SKM-1 treated with dmso at 0.1 percent for 144 hours (cell line): ENCODE measurements at regions not wholly inside any gene's neighbourhood (a gene's known extent, or its start where the extent isn't known, plus 50 kb on each side); places are given as distances from the start of the nearest gene placed in this dataset.

Source experiments
- DNase-seq: peaks from one replicate; lab custom pipeline; 2025; ENCODE audit not compliant: unreplicated experiment; lab: John Stamatoyannopoulos, UW

DNA sequence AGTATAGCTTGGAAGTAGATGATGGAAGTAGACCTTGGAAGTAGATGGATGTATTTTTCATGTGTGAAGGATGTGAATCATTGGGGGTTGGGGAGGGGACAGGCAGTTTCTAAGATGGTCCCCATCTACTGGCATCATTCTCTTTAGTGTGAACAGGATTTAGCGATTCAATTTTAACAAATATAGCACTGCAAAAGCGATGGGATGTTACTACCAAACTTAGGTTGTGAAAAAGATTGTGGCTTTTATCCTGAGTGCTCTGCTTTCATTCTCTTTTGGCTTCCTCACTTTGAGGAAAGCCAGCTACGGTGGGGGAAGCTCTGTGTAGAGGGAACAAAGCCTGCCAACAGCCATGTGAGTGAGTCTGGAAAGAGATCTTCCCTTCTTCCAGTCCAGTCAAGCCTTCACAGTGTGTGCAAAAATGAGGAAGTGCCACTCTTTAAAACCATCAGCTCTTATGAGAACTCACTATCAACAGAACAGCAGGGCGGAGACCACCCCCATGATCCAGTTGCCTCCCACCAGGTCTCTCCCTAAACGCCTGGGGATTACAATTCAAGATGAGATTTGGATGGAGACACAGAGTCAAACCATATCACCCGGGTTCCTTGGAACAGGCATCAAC lies 441.4 kb downstream of the SH3GL2 start:
- DNase-seq: no peak

DNA sequence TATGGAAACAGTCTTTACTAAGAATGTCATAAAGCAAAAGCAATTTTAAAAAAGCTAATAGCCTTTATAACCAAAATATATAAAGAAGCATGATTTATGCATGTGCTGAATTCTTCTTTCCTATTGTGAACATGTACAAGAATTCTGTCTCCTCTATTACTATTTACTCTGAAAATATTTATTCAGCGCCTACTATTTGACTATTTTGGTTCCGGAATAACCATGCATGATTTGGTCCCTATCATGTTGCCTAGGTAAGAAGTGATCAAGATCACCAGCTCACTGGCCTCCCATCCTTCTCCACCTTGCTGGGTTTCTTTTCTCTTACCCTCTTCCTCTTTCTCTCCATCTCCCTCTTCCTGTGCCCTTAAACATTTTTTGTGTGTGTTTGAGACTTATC lies 443.8 kb downstream of the SH3GL2 start:
- DNase-seq: no peak

GRCh38 chr9:18023332-18023731 lies 444.5 kb downstream of the SH3GL2 start:
- no peak for DNase-seq

DNA sequence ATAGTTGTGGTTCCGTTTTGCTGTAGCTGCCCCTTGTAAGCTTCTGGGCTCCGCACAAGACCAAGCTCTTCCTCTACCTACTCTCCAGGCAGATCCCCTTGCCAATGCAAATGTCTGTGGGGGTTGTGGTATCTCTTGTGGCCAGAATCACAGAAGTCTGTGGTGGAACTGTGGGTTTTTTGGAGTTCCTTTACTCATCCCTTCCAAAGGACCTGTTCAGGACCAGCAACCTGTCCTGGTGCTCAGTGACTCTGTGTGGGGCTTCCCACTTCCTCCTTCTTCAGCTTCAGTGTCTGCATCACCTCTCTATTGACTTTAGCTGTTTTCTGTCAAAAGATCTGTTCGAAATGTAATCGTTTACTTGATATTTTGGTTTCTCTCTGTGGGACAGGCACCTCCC lies 441.3 kb upstream of the ADAMTSL1 start:
- DNase-seq: no peak

DNA sequence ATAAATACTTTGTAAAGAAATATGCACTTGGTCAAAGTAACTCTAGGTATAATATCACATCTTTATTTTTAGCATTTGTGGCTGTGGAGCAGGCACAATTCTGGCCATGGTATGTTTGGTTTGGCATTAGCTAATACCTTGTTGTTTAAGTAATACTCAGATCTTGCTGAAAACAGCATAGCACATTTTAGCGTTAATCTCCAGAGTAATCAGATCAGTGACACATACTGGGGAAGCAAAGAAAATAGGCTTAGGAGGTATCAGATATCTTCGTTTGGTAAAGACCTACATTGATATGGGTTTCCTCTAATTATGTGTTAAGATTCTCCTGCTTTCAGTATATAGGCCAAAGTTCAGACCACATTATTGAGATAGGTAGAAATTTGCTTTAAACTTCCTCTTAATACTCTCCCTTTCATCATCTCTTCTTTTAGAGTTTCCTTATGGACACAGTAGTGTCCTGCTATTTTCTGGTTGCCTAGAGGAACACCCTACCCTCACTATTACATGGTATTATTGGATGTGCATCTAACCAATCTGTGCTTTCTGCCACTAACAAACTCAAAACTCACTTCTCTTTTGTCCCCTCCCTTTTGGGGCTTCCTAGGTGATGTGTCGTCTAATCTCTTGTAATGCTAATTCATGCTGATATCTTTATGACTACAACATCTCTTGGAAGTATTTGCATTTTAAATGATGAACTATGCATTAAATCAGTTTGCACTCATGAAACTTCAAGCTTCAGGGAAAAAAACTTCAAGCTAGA lies 437.3 kb upstream of the ADAMTSL1 start:
- no peak for DNase-seq

GRCh38 chr9:18037981-18038380 lies 436.0 kb upstream of the ADAMTSL1 start:
- DNase-seq: no peak

DNA sequence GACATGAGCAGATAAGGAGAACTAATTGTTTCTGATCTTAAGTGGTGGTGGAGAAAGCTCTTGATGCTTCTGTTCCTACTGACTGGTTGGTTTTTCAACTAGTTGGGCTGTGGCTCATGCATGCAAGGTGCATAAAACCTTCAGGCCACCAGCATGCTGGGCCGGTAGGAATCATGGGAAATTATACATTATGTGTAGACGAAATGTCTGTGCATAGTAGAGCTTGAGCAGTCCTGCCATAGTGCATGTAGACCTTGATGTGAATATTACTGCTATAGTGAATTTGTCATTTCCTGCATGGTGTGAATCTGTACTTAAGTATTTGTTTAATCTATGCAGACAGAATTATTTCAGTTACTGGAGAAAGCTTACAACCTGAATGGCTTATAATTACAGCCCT lies 433.6 kb upstream of the ADAMTSL1 start:
- no peak for DNase-seq

- no peak for DNase-seq
These were observed 430.0 kb upstream of the ADAMTSL1 start for GRCh38 chr9:18043978-18044377.

DNA sequence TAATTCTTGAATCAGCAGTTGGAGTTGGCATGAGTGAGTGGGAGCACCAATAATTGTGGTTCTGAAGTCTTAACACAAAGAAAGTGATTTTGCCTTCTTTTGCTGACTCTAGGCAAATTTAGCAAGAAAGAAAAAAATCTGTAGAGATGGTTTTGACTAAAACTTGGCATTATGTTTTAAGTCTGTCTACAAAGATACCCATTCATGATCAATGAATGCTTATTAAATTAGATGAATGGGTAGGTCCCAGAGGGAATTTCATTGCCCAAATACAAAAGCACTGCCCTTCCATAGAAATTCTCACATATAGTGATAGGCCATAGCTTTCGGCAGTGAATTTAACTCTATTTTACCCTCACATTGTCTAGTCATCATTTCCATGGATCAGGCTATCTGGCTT lies 428.6 kb upstream of the ADAMTSL1 start:
- no peak for DNase-seq

GRCh38 chr9:18046068-18046467 lies 427.9 kb upstream of the ADAMTSL1 start:
- DNase-seq: no peak

DNA sequence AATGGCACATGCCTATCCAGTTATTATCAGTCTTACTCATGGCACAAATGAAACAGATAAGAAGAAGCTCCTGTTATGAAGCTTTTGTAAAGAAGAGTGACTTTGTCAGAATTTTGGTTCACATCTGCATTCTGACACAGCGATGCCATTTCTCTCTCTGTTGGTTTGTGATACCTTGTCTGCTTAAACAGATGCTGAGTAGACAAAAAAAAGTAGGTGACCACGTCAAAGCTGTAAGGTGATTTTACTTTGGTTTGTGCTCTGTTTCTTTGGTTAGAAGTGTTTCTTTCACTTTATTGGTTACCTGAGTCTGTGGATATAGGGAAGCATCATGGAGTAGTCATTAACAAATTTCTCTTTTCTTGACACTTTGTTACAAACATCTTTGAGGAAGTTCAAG lies 422.3 kb upstream of the ADAMTSL1 start:
- no peak for DNase-seq

GRCh38 chr9:18052060-18052459 lies 421.9 kb upstream of the ADAMTSL1 start:
- no peak for DNase-seq

GRCh38 chr9:18056269-18056992 lies 417.5 kb upstream of the ADAMTSL1 start:
- DNase-seq: peak; percentile 74

DNA sequence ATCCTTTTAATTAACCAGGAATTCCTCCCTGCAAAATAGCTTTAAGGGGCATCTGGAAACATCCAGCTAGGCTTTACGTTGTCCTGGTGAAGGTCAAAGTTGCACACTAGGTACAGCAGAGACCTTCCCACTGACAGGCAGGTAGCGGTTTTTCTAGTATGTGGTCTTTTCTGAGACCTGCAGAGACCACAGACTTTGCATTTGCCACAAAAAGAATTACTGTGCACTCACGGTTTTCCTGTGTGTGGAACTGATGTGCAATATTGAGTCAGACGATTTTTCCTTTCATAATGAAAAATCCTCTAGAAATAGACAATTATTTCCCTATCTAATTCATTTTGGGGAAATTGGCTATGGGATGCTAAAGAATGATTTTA lies 417.0 kb upstream of the ADAMTSL1 start:
- DNase-seq: no peak

DNA sequence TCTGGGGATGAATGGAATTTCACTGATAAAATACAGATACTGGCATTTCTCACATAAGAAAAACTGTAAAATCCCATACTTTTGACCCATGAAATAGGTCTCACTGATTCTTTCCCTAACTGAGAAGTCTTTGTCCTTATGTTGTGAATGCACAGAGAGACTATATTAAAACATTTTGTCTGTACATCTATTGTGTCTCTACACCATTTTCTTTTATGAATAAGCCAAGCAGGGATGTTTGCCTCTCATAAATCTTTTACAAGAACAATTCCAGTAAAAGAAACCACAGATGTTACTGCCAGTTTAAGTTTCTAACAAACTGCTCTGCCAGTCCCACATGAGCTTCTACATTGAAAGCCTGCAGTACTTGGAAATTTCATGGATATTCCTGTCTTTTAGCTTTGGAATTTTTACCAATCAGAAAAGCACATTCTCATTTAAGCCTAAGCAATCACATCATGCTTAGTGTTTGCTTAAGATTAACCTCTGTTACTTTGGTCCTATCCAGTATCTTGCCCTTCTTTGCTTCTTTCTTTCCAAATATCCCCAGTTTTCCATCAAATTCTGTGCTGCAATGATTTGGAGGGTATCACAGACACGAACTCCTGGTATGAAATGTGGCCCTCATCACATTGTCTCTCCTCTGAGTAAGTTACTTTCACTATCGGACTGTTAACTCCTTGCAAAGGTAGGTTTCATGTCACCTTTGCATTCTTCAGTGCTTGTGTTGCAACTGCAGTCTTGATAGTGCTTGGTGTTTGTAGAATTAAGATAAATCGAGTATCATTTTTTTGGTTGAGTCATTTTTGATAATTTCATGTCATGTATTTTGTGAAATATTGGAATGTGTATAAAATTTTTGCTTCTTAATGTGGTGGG lies 415.1 kb upstream of the ADAMTSL1 start:
- no peak for DNase-seq

GRCh38 chr9:18059447-18059846 lies 414.5 kb upstream of the ADAMTSL1 start:
- no peak for DNase-seq

- DNase-seq: peak; percentile 15
These were observed 413.6 kb upstream of the ADAMTSL1 start for GRCh38 chr9:18060269-18060934.

- DNase-seq: no peak
These were observed 412.6 kb upstream of the ADAMTSL1 start for GRCh38 chr9:18061332-18061731.

- DNase-seq: peak; percentile 60
These were observed 412.1 kb upstream of the ADAMTSL1 start for GRCh38 chr9:18061856-18062255.

DNA sequence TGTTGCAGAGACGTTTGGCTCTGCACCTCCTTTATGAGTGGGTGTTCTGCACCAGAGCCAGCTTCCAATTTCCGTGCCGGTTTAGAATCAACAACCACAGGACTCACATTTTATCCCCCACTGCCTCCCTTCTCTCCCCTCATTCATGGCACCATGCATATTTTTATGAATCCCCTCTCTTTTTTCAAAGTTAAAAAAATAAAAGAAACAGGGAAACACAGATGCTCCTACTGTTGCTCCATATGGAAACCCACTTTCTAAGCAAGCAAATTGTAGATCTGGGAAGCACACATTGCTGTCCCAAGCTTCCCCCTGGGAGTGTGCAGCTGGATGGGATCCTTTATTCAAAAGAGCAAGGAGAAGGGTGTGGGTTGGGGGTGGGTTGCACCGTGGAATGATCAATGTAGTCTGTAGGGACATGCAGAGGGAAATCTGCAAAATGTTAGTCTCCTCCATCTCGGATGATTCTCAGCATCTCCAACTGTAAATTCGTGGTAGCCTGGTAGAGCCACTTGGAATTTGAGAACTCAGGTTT lies 410.0 kb upstream of the ADAMTSL1 start:
- DNase-seq: no peak
